GM19438 (cell line): ENCODE measurements at regions not wholly inside any gene's neighbourhood (a gene's known extent, or its start where the extent isn't known, plus 50 kb on each side); places are given as distances from the start of the nearest gene placed in this dataset.

Source experiments
- ATAC-seq: cut with Tn5 transposase; IDR thresholded peaks from one replicate; pipeline ENCODE4 v1.9.1; 2021; ENCODE audit warnings: low read depth; ENCODE audit not compliant: unreplicated experiment

DNA sequence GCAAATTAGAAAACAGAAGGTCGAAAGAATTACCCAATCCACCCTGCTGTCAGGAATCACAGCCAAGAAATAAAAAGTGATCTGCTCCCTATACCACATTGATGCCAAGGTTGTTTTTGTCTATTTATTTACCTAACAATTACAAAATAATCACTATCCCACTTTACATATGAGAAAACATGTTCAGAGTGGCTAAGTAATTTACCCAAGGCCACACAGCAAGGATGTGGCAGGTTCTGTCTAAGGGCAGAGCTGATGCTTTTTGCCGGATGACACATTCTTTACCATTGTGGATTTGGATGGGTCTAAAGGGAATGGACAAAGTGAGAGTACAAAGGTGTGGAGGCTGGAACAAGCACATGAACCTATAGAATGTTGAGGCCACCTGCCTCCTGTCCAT lies 460.7 kb downstream of the INSC start:
- no peak for ATAC-seq

DNA sequence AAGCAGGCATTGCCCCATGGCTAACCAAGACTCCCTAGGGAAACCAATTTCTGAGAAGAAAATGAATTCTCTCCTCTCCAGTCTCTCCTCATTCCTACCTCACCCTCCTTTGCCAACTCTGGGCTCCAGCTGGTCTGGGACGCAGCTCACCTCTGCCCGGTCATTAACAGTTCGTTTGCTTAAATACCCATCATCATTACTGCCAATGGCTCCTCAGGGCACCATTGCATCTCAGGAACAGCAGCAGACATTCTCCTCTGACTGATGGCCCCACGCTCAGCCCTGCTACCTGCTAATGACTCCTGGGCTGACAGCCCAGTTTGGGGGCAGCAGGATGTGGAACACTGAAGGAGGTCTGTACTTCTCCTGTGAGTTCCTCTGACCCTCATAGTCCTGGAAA lies 462.0 kb downstream of the INSC start:
- no peak for ATAC-seq

DNA sequence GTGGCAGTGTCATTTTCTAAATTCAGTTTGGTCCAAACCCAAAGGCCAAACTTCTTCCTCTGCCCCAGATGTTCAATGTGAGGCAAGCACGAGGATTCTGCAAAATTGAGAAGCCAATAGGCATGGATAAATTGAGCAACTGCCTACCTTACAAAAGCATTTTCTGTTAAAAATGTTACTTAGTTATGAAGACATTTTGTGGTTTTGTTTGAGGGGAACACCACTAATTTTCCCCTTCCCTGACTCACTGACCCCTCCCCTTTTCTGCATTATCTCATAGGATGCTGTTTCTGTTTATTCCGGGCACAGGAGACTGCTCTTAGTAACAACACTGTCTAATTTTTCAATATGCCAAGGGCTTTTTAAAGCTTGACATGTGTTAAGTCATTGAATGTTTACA lies 462.8 kb downstream of the INSC start:
- no peak for ATAC-seq

DNA sequence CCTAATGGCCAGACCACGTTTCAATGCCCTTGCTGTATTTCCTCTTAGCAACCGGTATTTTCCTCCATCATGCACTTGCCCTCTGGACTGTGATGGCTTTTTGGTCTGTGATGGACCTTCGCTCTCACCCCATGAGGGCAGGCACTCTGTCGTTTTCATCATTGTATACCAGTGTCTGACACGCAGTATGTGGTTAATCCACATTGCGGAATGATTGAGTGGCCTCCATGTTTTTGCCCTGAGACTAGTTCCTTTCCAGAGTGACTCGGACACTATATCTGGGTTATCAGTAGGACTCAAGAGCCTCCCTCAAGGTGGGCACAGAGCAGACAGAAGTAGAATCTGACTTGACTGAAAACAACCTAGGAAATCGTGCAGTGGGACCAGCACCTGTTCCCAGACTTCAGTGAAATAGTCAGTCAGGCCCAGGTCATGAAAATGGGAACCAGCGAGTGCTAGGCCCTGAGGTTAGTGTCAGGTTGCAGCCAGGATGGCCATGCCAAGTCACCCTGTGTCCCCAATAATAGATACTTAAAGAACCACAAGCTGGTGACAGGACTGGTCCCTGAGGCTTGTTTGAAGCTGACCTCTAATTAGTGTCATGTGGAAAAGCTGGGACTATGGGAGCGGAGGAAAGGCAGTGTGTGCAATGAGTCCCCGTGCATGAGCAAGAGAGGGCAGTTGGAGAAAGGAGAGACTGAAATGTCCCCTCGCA lies 464.7 kb downstream of the INSC start:
- ATAC-seq: no peak

DNA sequence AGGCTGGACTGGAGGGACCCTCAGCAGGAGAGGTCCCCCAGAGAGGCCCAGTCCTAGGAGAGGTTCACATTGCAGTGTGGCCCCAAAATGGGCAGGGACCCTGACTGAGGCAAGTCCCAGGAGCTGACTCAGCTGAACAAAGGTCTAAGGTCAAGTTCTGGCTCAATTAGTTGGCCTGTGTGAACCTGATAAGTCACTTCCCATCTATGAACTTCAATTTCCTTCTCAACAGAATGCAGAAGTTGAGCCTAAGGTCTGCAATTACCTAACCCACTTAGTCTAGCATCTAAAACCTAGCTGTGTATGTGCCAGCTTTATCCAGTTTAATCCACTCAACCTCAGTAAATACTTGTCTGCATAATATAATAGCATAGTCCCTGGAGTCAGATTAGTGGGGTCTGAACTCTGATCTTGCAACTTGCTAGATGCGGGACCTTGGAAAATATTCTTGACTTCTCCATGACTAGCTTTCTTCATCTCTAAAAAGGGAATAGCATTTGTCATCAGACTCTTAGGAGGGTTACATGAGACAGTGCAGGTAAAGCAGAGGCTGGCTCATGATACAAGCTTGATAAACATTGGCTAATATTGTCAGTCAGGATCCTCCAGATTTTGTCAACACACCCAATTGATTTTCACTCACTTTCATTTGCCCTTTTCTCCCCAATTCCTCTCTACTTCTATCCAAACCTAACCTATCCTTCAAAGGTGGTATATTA lies 465.5 kb downstream of the INSC start:
- no peak for ATAC-seq

DNA sequence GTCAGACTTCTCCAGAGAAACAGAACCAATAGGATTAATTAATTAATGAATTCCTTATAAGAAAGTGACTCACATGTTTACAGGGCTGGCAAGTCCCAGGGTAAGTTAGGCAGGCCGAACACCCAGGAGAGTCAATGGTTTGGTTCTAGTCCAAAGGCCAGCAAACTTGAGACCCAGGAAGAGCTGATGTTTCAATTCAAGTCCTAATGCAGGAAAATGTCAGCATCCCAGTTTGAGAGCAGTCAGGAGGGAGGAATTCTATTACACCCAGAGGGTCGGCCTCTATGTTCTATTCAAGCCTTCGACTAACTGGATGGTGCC lies 466.0 kb downstream of the INSC start:
- no peak for ATAC-seq

DNA sequence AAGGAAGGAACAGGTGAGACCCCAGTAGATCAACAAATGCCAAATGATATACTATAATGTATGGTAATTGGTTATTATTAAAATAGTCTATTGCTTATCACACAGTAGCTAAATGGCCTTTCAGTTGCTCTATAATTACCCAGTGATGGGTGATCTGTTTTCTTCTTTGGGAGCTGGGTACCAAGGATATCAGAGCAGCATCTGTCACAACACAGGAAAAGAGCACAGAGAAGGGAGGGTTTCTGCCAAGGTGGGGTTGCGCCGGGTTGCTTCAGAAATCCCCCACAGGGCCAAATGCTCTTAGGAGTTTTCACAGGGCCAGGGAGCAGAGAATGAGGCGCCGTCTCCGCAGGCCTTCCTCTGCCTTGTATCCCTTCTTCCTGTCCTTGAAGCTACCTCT lies 469.4 kb downstream of the INSC start:
- no peak for ATAC-seq

DNA sequence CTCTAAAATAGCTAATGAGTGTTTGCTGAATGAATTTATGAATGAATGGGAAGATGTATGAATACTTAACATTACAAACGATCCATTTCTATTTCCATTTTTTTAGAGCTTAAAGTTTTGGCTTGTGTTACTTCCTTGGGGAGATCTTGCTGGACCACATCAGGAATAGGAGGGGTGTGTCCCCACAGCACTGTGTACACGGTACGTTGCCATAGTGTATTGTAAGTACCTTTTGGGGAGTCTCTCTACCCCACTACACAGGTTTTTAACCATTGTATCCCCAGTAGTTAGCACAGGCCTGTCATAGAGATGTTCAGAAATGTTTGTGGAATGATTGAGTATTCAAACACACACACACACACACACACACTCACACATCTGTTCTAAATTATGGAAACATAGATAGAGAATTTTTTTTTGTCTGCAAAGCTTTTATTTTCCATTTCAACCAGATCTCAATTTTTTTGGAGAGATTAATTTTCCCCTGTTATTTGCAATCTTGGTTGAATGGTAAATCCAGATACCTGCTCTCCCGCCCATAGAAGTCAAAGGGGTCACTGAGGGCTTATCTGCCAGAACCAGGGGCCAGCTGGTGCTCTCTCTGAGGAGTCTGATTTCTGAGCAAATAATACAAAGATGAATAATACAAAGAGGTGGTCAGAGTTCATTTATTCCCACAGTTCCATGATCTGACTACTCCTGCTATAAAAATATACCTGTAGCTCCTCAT lies 471.0 kb downstream of the INSC start:
- ATAC-seq: no peak

DNA sequence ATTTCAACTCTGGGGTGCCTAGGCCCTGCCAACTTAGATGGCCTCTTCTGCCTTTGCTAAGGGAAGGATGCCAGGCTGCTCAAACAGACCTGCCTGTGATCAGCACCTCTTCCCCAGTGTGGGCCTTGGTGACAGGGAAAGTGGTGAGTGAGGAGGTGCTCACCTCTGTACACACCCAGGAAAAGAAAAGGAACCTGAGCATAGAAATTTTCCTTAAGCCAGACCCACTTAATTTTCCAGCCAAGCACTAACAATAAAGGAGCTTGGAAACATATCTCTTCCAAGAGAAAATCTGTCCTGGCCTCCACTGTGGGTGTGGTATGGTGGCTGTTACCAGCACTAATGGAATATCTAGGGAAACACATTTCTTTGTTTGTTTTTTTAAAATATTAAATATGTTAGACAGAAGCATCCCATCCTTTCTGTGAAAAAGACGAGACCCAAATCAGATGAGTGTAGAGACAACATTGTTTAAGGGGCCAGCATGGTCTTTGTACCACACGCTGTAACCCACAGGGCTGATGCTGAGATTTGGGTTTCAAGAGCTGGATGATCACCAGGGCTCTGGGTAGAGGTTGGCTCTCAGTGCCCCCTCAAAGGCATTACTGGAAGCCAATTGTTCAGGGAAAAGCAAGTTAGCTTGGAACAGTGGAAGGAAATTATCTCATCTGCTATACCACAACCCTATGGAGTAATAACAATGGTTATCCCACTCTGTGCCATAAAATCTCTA lies 472.2 kb downstream of the INSC start:
- no peak for ATAC-seq

DNA sequence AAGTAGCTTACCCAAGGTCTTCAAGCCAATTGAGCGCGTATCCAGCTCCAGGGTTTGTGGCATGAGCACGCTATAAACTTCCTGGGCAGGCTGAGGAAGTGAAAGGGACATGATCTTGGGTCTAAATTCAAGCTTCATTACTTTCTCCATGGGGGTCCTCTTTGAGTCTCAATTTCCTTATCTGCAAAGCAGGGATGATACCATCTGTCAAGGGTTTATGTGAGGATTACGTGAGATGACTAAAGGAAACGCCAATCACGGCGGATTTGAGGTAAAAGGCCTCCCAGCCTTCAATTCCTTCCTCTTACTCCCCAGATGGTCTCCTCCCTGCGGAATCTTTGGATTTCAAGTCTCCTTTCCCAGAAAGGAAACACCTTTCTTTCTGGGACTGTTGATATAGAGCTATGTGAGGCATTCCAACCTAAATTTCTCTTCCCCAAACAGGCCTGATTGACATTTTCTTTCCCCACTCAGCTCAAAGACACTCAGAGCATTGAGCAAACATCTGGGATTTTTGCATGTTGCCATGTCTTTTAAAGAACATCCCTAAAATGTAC lies 474.4 kb downstream of the INSC start:
- ATAC-seq: no peak

DNA sequence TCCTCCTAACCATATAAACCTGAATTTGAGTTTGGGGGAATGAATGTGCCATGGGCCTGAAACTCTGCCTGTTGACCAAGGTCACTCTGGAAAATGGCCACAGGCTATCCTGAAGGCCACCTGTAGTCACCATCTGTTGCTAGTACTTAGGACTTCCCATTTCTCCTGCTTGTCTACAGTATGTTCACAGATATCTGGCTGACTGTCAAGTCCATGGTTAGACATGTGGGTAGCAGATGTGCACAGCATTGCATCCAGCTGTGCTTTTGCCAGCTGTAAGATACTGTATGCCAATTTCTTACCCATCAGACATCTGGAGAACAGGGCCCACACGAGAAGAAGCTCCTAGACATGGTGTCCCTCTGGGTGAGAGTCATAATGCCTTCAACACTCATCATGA lies 475.4 kb downstream of the INSC start:
- no peak for ATAC-seq

DNA sequence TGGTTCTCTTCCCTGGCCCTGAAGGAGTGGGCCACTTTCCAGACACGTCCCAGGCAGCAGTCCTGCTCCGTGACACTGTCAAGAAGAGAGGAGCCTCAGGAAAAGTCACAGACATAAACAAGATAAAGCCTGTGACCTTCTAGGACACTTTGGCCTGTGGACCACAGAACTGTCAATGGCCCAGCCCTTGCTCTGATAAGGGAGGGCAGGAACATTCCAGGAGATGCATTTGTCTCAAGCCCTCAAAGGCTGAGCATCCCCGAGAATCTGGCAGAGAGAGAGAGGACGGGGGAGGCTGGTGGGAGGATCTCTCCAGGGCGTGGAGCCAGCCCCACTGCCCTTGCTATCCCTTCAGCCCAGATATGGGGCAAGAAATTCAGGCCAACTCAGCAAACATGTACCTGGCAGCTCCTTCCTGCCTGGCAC lies 476.4 kb downstream of the INSC start:
- no peak for ATAC-seq

DNA sequence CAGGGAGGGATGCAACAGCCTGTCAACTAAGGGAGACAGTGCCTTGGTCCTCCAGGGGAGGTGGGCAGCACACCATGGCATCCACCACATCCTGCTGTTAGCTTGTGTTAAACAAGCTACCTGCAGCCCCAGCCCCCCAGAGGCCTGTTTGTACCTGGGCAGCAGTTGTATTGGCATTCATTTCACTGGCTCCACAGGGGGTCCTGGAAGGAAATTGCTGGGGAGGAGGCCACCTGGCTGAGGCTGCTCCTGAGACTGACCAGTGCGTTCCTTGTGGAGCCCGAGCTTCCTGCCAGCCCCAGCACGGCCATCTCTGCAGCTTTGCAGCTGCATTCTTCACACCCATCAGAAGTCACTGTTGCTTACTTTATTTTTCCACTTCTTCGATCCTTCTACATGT lies 479.9 kb downstream of the INSC start:
- ATAC-seq: no peak

DNA sequence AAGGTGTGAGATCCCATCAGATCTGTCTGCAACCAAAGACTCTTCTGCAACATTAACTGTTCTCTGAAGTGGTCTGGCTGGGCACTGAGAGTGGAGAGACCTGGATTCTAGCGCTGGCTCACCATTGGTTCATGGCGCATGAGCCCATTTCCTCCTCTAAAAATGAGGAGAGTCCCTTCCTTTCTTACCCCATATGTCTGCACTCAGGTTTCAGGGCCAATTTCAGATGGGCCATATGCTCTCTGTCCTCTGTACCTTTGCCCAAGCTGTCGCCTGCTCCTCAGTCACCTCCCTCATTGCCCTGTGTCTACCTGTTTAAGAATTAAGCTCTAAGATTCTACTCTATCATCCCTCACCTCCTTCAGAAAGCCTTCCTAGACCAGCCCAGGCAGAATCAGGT lies 484.7 kb downstream of the INSC start:
- ATAC-seq: no peak

DNA sequence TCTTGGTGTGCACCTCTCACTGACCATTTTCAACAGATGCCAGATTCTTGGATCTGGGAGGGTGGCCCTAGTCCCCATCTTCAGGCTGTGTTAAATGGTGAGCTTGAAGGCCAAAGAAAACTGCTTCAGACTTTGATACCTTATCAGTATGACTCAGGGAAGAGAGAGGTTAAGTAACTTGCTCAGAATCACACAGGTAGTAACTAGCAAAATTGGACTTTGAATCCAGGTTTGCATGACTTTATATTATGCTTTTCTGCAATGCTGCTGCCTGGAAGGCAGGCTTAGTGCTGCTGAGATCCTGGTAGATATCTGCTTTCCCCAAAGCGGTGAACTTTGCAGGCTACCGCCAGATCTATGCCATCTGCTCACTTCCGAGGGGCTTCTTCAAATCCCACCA lies 487.3 kb downstream of the INSC start:
- ATAC-seq: no peak

DNA sequence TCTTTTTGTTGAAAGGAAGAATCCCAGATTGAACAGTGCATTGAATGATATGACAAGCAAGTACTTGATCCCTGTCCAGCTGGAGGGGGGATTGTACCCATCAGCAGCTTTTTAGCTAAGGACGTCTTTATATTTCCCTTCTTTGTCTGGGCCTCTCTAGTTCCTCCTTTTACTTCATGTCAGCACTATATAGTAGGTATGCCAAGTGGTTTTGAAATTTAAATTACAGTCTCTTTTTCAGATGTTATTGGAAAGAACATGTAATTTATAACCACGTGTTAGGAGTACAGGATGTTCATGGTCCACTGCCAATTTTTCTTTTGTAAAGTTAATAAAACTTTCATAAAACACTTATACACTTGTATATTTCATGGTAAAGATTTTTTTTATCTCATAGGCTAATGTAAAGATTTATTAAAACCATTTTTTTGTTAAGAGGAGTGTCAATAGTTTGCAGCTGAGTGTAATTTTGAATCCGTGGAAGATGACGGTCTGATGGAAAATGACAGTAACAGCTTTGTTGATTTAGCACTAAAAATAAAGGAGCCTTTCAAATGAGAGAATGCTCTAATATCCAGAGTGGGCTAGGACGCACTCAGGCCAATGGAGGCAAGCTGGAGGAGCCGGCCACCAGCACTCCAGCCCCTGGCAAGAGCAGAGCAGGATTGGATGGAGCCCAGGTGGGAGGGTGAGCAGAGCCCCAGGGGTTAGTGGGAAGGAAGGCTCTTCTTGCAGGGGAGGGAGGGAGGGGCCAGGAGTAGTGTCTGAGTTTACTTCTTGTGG lies 488.3 kb downstream of the INSC start:
- no peak for ATAC-seq

DNA sequence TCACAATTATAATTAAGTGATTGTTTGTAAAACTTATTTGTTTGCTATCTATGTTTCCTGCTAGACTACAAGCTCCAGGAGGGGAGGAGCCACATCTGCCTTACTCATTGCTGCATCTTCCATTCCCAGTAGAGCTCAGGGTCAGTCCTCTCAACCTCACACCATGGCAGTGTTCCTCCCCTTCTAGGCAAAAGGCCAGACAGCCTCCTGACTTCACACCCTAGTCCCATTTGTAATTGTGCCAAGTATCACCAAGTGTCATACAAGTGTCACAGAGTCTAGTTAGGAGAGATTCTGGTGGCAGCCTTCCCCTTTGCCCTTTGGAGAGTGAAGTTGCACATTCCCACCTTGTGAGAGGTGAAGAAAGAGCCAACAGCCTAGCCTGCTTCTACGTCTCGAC lies 490.4 kb downstream of the INSC start:
- ATAC-seq: no peak

DNA sequence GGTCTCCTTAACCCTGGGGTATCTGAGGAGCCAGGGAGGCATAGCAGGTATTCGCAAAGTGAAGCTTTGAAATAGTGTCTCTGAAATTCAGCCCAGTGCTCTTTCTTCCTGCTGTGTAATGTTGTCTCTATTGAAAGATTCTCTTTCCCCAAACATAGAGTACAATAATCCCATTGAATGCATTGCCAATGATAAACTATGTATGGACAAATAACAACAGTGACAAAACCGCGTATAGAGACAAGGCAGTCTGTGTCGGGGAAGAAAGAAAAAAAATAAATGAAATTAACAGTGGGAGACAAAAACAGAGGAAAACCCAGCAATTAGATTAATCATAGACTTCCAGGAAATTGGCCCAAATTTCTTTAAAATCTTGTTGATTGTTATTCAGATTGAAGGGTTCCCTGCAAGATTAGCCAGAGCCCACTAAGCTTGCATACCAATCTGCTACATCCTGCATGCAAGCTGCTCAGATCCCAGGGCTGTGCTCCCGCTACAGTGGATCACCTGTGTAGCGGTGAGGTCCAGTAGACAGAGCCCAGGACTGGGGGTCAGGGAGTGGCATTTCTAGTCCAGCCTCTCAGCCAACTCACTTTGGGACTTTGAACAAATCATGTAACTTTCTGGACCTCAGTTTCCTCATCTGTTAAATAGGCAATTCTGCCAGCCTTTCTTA lies 492.8 kb downstream of the INSC start:
- ATAC-seq: no peak

DNA sequence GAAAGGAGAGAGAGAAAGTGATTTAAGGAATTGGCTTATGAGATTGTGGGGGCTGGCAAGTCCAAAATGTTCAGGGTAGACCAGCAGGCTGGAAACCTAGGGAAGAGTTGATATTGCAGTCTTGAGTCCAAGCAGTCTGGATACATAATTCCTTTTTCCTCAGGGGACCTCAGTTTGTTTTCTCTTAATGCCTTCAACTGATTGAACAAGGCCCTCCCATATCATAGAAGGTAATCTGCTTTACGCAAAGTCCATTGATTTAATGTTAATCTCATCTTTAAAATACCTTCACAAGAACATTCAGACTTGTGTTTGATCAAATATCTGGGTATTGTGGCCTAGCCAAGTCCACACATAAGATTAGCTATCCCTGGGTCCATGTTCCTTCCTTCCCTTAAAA lies 494.7 kb downstream of the INSC start:
- no peak for ATAC-seq

DNA sequence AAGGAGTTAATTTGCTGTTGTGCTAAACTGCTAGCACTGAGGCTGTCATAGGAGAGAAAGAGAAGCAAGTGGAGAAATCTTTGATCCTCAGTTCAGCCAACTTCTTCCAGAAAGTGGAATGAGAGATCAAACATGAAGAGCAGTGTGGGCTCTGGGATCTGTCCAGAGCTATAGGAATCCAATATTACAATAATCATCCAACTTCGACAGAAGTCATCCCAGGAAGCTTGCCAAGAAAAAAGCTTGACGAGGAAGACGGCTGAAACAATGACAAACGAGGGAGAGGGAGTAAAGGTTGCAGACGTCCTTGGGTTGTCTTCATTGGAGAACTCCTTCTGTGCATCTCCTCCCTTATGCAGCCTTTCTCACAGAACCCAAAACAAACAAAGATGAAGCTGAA lies 496.2 kb downstream of the INSC start:
- no peak for ATAC-seq
